ENCODE measurements at regions not wholly inside any gene's neighbourhood (a gene's known extent, or its start where the extent isn't known, plus 50 kb on each side); places are given as distances from the start of the nearest gene placed in this dataset.

DNA sequence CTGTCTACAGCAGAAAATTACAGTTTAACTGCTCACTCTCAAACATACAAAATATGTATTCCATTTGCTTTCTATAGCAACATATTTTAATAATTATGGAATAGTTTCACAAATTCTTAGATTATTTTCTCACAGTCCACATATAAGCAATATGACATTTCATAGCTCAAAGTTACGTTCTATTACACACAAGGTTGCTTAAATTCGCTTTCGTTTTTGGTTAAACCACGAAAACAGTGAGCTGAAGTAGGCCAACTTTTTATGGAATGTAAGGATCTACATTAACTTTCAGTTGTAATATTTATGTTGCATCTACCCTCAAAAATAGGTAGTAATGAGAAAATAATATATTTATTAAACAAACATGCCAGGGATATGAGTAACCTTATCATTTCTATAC is 966.0 kb upstream of the ACO1 start:
- TF ChIP-seq, protein P1, sequence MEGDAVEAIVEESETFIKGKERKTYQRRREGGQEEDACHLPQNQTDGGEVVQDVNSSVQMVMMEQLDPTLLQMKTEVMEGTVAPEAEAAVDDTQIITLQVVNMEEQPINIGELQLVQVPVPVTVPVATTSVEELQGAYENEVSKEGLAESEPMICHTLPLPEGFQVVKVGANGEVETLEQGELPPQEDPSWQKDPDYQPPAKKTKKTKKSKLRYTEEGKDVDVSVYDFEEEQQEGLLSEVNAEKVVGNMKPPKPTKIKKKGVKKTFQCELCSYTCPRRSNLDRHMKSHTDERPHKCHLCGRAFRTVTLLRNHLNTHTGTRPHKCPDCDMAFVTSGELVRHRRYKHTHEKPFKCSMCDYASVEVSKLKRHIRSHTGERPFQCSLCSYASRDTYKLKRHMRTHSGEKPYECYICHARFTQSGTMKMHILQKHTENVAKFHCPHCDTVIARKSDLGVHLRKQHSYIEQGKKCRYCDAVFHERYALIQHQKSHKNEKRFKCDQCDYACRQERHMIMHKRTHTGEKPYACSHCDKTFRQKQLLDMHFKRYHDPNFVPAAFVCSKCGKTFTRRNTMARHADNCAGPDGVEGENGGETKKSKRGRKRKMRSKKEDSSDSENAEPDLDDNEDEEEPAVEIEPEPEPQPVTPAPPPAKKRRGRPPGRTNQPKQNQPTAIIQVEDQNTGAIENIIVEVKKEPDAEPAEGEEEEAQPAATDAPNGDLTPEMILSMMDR (IDR thresholded peaks at IDR 0.05), result no peak
- TF ChIP-seq POLR2A (IDR thresholded peaks at IDR 0.05), result no peak

Data from testis (tissue), 2 donors.